NCI-H1105 (cell line): ENCODE measurements at regions not wholly inside any gene's neighbourhood (a gene's known extent, or its start where the extent isn't known, plus 50 kb on each side); places are given as distances from the start of the nearest gene placed in this dataset.
"Not testable (repeated sequence)": the region's sequence is repeated elsewhere in the genome, so short reads cannot be mapped to it uniquely, and the experiment has no call there.

Experiments
- DNase-seq: peaks from one replicate; lab custom pipeline; 2025; lab: John Stamatoyannopoulos, UW

DNA sequence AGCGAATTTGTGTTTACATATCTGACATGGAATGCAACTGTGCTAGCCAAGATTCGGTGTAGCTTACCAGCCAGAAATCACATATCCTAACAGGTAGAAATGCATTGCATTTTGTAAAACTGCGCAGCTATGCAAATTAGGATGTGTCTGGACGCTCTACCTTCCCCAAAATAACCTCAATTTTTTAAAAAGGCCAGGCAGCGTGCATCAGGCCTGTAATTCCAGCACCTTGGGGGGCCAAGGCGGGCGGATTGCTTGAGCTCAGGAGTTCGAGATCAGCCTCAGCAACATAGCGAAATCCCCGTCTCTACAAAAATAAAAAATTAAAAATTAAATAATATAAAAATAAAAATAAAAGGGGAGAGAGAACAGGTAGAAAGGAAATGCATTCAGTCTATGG is 305.0 kb downstream of the TYW1 start:
- DNase-seq, result no peak

DNA sequence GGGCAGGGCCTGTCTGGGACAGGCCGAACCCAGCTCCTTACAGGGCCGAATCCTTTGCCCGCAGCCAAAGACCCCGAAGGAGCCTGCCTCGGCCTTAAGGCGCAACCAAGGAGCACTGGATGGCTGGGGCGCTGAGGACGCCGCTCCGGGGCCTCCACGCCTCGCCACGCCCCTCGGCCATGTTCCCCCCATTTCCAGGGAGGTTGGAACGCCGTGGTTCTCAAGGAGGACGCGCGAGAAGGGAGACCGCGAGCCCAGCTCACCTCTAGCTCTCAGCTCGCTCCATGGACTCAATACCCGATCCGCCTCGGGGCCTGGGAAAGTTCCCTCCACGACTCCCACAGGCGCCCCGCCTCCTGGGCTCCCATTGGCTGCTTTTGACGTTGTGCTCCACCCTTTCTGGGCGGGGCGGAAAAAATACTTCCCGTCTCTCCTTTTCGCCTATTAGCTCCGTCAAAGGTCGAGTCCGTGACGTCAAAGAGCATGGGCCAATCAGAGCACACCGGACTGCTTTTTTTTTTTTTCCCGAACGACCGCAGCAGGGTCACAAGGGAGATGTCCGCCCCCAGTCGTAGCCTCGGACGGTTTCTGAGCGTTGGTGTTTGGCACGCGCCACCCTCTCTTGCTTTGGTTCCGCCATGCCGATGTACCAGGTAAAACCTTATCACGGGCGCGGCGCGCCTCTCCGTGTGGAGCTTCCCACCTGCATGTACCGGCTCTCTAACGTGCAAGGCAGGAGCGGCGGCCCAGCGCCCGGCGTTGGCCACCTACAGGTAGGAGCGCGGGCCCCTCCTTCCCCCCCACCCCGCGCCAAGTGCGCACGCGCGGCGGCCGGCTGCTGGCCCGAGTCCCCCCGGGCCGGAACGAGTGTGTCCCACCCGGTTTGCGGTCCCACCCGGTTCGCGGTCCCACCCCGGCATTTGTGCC is 305.7 kb downstream of the TYW1 start:
- DNase-seq, result peak; percentile 99

DNA sequence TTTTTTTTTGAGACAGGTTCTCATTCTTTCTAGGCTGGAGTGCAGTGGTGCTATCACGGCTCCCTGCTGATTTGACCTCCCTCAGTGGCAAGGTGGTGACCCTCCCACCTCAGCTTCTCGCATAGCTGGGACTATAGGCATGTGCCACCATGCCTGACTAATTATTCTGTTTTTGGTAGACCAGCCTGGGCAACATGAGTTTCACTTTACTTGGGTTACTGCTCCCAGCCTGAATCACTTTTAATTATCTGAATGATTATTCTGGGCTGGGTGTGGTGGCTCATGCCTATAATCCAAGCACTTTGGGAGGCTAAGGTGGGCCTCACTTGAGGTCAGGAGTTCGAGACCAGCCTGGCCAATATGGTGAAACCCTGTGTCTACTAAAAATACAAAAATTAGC is 308.2 kb downstream of the TYW1 start:
- DNase-seq, result not testable (repeated sequence)

DNA sequence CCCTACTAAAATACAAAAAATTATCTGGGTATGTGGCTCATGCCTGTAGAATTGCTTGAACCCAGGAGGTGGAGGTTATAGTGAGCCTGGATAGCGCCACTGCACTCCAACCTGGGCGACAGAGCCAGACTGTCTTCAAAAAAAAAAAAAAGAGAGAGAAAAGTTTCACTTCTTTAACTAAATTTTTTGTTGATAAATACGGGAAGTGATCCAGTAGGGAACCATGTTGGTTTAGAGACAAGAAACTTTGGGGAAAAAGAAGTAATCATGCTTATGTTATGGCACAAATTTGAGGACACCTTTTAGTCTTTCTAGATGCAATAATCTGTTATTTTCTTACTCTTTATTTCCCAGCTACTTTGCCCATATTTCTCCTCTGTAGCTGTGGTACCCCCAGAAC is 309.7 kb downstream of the TYW1 start:
- DNase-seq, result no peak

DNA sequence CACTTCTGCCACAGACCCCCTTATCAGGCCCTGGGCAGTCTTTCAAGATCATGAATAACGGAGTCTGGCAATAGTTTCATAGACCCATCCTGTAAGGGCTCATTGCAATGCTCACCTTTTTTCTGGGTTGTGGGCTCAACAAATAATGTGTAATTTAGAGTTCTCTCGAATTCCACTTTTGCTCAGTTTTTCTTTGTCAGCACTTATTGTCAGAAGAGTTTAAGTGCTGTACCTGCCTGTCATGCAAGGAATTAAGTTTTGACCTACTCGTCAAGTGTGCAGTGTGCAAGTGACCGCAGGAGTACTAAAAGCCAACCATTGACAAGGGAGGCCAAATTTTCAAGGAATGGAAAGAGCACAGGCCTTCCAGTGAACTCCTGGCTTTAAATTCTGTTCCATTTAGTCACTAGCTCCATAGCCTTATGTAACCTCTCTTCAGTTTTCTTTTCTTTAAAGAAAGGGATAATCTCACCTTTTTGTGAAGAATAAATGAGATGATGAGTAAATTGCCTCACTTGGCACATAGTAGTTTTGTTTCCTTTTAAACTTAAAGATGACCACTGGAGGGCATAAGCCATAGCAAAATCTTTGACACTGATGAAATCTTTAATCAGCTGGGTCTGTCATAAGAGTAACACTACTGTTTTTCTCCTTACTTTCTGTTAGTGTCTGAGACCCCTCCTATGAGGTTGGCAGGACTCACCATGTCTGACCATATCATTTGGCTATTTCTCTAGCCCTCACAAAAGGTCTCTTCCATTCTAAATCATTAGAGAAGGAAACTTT is 313.3 kb downstream of the TYW1 start:
- DNase-seq, result no peak

DNA sequence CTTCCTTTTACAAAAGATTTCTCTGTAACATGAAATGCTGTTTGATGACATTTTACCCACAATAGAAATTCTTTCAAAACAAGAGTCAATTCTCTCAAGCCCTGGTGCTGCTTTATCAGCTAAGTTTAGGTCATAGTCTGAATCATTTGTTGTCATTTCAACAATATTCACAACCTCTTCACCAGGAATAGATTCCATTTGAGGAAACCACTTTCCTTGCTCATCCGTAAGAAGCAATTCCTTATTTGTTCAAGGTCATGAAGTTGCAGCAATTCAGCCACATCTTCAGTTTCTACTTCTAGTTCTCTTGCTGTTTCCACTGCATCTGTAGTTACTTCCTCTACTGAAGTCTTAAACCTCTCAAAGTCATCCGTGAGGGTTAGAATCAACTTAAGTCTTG is 315.3 kb downstream of the TYW1 start:
- DNase-seq, result no peak

DNA sequence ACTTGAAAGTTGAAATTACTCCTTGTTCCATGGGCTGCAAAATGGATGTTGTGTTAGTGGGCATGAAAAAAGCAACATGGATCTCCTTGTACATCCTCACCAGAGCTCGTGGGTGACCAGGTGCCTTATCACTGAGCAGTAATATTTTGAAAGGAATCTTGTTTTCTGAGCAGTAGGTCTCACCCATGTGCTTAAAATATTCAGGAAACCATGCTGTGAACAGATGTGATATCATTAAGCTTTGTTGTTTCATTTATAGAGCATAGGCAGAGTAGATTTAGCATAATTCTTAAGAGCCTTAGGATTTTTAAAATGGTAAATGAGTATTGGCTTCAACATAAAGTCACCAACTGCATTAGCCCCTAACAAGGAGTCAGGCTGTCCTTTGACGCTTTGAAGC is 316.6 kb downstream of the TYW1 start:
- DNase-seq, result no peak

DNA sequence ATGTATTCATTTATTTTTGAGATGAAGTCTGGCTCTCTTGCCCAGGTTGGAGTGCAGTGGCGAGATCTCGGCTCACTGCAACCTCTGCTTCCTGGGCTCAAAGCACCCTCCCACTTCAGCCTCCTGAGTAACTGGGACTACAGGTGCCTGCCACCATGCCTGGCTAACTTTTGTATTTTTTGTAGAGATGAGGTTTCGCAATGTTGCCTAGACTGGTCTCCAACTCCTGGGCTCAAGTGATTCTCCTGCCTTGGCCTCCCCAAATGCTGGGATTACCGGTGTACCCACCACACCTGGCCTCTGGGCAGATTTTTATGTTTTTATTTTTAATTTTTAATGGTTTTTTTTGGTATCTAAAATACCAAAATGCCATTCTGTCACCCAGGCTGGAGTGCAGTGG is 320.3 kb downstream of the TYW1 start:
- DNase-seq, result not testable (repeated sequence)

DNA sequence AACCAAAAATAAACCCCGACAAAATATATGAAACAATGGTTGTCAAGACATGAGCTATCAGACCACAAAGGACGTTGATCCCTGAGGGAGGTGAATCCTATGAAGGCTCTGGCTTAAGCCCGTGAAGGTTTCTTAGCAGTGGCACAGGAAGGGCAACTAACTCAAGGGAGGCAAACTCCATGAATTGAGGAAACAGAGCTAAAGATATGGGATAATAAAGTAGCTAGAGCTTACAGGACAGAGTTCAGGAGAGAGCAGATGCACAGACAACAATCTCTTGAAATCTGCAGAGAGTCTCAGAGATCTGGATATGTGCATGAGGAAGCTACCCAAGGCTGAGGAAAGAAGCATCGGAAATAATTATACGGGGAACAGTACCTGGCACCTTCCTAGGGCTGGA is 331.6 kb downstream of the TYW1 start:
- not testable (repeated sequence) for DNase-seq

DNA sequence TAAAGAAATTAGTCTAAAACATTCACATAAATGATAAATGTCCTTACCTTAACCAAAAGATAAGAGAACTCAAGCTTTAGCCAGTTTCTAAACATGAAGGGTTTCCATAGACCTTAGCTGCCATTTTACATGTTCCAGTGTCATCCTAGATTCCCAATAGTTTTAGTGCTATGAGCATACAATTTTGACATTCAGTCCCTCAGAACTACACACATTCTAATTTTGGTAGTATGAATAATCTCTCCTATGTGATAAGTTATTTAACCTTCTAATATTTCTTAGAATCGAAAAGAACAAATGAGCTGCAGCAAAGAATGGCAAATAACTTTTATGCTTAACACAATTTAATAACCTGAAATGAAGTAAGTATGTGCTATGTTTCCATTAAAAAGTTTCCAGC is 338.5 kb downstream of the TYW1 start:
- DNase-seq, result not testable (repeated sequence)

DNA sequence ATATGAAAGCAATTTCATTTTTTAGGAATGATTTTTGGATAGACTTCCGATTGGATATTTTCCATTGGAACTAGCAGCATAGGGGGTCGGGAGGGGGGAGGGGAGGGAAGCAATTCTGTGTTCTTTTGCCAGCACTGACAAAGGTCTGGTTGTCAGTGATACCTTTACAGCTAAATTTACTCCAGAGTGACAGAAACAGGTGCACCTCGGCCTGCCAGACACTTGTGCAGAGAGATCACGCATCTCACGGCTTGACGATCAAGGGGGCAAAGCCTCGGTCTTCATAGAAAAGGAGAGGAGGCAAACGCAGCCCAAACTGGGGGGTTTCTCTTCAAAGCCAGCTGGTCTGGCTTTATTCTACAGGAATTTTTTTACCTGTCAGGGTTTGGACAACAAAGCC is 339.0 kb downstream of the TYW1 start:
- not testable (repeated sequence) for DNase-seq

DNA sequence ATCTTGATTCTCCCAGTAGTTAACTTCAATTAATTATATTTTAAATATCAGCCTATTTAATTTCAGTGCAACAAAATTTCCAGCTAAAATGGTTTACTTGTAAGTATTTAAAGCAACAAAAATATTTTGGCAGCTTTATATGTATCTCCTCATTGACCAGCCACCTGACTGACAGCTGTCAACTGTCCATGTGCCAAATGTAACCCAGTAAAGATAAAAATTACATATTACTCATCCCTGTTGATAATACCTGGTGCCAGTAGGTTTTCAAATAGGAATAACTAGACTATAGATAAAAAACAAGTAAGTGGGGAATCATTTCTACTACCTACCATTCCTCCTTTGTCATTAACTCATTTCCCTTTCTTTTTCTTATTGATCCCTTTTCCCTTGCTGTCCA is 341.9 kb downstream of the TYW1 start:
- not testable (repeated sequence) for DNase-seq

DNA sequence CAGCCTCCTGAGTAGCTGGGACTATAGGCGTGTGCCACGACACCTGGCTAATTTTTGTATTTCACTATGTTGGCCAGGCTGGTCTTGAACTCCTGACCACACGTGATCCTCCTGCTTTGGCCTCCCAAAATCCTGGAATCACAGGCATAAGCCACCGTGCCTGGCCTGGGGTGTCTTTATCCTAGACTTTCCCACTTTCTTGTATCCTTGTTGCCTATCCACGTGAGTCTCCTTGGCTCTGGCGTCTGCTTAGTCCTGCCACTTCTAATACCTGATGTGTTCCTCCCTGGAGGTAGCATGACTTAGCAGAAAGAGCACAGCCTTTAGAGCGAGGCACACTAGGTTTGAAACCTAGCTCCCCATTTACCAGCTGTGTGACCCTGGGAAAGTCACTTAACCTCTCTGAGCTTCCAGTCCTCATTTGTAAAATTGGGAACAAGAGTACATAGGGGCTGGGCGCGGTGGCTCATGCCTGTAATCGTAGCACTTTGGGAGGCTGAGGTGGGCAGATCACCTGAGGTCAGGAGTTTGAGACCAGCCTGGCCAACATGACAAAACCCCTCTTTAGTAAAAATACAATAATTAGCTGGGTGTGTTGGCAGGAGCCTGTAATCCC is 344.6 kb downstream of the TYW1 start:
- DNase-seq, result no peak

DNA sequence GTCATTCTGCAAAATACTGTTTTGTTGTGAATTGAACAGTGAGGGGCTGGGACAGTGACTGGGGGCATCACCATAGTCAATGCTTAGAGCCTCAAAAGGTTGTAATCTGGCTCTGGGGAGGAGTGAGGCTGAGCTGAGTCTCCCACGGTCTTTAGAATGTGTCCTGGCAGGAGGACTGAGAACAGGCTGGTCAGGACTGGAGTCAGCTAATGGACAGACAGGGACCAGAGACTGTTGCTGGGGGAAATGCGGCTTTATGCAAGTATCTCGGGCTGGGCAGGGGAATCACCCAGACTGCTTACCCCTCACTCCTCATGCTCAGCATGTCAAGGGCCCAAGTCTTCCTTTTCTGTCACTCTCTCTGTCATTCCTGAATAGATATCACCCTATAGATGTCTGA is 346.5 kb downstream of the TYW1 start:
- no peak for DNase-seq

DNA sequence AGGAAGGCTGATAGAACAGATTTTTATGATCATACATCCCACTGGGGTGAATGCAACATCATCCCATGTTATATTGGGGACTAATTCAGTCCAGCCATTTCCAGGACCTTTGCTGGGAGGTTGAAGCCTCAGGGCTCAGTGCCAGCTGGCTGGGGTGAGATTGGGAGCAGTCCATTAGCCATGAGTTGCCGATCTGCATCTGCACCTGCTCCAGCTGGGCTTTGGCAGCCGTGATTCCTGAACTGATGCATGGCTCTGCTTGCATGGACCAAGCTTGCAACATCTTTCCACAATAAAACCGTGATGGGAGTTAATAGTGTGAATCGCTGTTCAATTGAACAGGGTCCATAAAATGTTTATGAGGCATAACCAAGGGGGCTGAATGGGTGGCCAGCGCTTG is 346.9 kb downstream of the TYW1 start:
- peak; percentile 71 for DNase-seq

DNA sequence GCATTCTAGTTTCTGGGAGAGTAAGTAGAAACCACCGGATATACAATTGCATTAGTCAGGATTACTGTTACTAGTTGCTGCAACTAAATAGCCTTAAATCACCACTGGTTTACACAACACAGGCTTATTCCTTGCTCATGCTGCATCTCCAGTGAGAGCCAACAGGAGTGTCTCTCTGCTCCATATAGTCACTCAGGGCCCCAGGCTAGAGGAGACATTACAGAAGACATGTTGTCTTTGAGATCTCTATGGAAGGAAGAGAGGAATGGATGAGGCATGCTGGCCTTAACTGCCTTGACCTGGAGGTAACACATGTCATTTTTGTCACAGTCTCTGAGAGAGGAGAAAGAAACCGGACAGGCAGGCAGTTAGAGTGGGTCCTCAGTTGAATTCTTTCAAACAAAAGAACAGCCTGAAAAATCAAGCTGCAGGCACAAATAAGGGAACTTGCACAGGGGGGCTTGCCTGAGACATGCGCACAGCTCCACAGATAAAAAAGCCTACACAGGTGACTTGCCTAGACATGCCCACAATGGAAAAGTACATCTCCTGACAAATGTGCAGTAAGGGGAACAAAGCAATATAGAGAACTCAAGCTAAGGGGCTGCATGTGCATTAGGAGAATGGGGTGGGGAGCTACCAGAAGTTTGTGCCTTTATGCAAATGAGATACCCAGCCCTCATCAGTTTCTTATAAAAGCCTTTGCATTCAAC is 348.0 kb downstream of the TYW1 start:
- no peak for DNase-seq

DNA sequence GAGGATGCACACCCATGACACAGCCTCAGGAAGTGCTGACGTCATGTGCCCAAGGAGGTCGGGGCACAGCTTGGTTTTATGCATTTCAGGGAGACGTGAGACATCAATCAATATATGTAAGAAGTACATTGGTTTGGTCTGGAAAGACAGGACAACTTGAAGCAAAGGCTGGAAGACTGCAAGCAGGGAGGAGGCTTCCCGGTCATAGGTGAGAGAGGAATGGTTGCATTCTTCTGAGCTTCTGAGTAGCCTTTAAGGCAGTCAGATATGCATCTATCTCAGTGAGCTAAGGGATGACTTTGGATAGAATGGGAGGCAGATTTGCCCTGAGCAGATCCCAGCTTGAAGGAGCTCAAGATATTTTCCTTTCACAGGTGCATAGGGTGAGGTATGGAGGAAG is 349.5 kb downstream of the TYW1 start:
- DNase-seq, result no peak

DNA sequence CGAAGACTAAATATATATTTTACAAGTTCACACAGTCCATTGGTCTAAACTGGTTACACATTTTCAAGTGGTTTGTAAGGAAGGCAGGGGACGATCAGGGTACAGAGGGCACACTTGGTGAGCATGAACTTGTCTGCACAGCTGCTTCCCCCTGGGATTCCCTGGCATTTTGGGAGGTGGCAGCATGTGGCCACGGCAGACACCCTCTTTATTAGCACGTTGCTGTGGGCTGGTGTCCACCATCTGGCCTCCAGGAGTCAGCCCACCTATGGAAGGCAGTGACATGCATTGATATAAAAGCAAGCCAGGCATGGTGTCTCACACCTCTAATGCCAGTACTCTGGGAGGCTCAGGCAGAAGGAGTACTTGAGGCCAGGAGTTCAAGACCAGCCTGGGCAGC is 350.2 kb downstream of the TYW1 start:
- DNase-seq, result no peak

DNA sequence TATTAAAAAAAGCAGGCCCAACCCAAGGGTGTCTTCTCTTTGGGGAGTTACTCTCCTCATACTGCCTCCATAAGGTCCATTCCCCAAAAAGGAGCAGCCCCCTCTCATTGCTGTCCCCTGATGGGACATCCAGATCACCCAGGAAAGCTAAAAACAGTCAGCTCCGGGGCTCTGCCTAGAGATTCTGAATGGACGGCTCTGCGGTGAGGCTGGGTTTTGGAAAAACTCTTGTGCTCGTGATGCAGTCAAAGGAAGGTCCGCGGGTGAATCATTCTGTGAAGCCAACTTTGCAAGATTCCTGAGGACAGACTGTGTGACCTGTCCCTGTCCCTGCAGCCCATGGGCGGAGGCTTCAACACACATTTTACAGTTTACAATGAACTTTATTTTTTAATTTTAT is 351.5 kb downstream of the TYW1 start:
- DNase-seq, result no peak

DNA sequence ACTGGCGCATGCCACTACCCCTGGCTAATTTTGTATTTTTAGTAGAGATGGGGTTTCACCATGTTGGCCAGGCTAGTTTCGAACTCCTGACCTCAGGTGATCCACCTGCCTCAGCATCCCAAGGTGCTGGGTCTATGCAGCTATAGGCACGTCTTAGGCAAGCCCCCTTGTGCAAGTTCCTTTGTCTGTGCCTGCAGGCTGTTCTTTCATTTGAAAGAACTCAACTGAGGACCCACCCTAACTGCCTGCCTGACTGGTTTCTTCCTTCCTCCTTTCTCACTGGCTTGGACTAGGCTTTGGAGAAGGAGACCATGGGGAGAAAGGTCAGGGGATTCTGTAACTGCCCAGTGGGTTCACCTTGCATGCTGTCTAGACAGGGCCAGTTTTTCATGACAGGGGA is 361.0 kb downstream of the TYW1 start:
- DNase-seq, result not testable (repeated sequence)

DNA sequence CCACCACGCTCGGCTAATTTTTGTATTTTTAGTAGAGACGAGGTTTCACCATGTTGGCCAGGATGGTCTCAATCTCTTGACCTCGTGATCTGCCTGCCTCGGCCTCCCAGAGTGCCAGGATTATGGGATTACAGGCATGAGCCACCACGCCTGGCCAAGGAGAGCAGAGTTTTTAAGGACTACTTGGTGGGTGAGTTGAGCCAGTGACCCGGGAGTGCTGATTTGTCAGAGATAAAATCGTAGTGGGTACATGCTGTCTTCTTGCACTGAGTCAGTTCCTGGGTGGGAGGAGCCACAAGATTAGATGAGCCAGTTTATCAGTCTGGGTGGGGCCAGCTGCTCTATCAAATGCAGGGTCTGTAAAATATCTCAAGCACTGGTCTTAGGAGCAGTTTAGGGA is 361.7 kb downstream of the TYW1 start:
- not testable (repeated sequence) for DNase-seq

DNA sequence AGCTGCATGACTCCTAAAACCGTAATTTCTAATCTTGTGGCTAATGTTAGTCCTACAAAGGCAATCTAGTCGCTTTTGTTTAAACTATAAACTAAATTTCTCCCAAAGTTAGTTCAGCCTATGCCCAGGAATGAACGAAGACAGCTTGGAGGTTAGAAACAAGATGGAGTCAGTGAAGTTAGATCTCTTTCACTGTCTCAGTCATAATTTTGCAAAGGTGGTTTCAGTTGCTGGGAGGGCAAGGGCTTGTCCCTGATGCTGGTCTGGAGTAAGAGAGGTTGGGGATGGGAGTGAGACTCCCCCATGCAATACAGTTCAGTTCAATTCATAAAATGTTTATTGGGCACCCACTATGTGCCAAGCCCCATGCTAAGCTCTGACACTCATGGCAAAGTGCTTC is 362.1 kb downstream of the TYW1 start:
- not testable (repeated sequence) for DNase-seq
